Vagina (tissue), 2 donors: ENCODE measurements at regions not wholly inside any gene's neighbourhood (a gene's known extent, or its start where the extent isn't known, plus 50 kb on each side); places are given as distances from the start of the nearest gene placed in this dataset.

Source experiments
- POLR2A ChIP-seq, 2 donors: fragments of 450-650 bp; IDR thresholded peaks; one replicate each; pipeline ENCODE4 v1.6.1; 2017; ENCODE audit warnings: antibody characterized with exemption in 2 of 2, mild to moderate bottlenecking in 2 of 2, moderate library complexity in 2 of 2
- POLR2AphosphoS5 ChIP-seq, 2 donors: sonication (generic); formaldehyde crosslinking; IDR thresholded peaks; one replicate each; pipeline ENCODE4 v1.9.0; 2017; ENCODE audit warnings: antibody characterized with exemption in 2 of 2, mild to moderate bottlenecking in 2 of 2, low read depth in 1 of 2; ENCODE audit not compliant: insufficient read depth in 1 of 2
- TF ChIP-seq, protein P1 (sequence below), 3 experiments: fragments of 450-650 bp in 2 of 3; fragments of 200-600 bp in 1 of 3; sonication (generic) in 1 of 3; IDR thresholded peaks; one replicate each; pipeline ENCODE4 v1.5.1; 2017 to 2019; ENCODE audit warnings: antibody characterized with exemption in 3 of 3, mild to moderate bottlenecking in 2 of 3, moderate library complexity in 2 of 3

DNA sequence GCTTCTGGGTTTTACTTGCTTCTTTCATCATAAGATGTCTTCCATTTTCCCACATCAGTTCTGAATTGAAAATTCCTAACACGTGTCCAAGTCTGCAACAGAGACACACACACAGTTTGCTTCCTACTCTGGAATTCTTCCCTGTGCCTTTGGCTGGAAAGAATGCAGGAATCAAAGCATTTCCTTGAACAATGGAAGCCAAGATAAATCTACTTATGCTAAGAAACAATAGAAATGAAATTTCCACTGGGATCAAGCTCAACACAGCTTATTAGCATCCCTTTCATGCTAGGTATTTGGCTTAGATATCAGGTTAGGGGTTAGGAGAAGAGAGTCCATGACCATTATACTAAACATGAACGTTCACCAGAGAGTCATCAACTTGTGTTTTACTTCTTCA lies 101.1 kb upstream of the SCAF8 start:
- no peak for TF ChIP-seq POLR2A (IDR thresholded peaks at IDR 0.05)
- TF ChIP-seq, protein P1, sequence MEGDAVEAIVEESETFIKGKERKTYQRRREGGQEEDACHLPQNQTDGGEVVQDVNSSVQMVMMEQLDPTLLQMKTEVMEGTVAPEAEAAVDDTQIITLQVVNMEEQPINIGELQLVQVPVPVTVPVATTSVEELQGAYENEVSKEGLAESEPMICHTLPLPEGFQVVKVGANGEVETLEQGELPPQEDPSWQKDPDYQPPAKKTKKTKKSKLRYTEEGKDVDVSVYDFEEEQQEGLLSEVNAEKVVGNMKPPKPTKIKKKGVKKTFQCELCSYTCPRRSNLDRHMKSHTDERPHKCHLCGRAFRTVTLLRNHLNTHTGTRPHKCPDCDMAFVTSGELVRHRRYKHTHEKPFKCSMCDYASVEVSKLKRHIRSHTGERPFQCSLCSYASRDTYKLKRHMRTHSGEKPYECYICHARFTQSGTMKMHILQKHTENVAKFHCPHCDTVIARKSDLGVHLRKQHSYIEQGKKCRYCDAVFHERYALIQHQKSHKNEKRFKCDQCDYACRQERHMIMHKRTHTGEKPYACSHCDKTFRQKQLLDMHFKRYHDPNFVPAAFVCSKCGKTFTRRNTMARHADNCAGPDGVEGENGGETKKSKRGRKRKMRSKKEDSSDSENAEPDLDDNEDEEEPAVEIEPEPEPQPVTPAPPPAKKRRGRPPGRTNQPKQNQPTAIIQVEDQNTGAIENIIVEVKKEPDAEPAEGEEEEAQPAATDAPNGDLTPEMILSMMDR (IDR thresholded peaks at IDR 0.05) = no peak
- no peak for TF ChIP-seq POLR2AphosphoS5 (IDR thresholded peaks at IDR 0.05; ENCODE audit: insufficient read depth in 1 of 2, low read depth in 1 of 2)
